Neuronal stem cell (in vitro differentiated cells): ENCODE measurements at regions not wholly inside any gene's neighbourhood (a gene's known extent, or its start where the extent isn't known, plus 50 kb on each side); places are given as distances from the start of the nearest gene placed in this dataset.
A peak's percentile ranks its signal among the peaks of the same experiment; 100 is the strongest.

Experiments used
- DNase-seq: peaks from one replicate; pipeline ENCODE4 v3.0.0-alpha.2; 2013; ENCODE audit warnings: low spot score
- H2AFZ ChIP-seq: one replicate; pipeline ENCODE4 v1.6.1; 2013; ENCODE audit warnings: mild to moderate bottlenecking, low read length, inconsistent platforms
- H2AK5ac ChIP-seq: 2 replicates; pipeline ENCODE4 v1.6.1; 2013; ENCODE audit warnings: low read depth, mild to moderate bottlenecking, inconsistent platforms, low read length, moderate library complexity, mixed read lengths
- H2BK120ac ChIP-seq: 2 replicates; pipeline ENCODE4 v1.6.1; 2013; ENCODE audit warnings: low read depth, mild to moderate bottlenecking, inconsistent platforms, low read length, moderate library complexity, mixed read lengths
- H2BK12ac ChIP-seq: one replicate; pipeline ENCODE4 v1.6.1; 2013; ENCODE audit warnings: low read length, inconsistent platforms
- H2BK15ac ChIP-seq: 2 replicates; pipeline ENCODE4 v1.6.1; 2013; ENCODE audit warnings: mild to moderate bottlenecking, low read length, inconsistent platforms, mixed read lengths
- H2BK5ac ChIP-seq: one replicate; pipeline ENCODE4 v1.6.1; 2013; ENCODE audit warnings: inconsistent platforms, mild to moderate bottlenecking, low read length, moderate library complexity
- H3K14ac ChIP-seq: one replicate; pipeline ENCODE4 v1.6.1; 2013; ENCODE audit warnings: low read length, inconsistent platforms
- H3K18ac ChIP-seq: 2 replicates; pipeline ENCODE4 v1.6.1; 2013; ENCODE audit warnings: low read length, inconsistent platforms
- H3K23ac ChIP-seq: 2 replicates; pipeline ENCODE4 v1.6.1; 2013; ENCODE audit warnings: low read depth, mild to moderate bottlenecking, mixed read lengths, low read length, inconsistent platforms; ENCODE audit not compliant: poor library complexity
- H3K27ac ChIP-seq: replicated peaks from 3 replicates; pipeline ENCODE4 v1.5.1; 2013; ENCODE audit warnings: low read length, inconsistent platforms
- H3K27me3 ChIP-seq, 3 experiments: 2 replicates each; pipeline ENCODE4 v1.6.1; 2013; ENCODE audit warnings: low read length in 3 of 3, mild to moderate bottlenecking in 2 of 3, inconsistent platforms in 1 of 3, low read depth in 1 of 3, mixed read lengths in 1 of 3, moderate library complexity in 1 of 3; ENCODE audit not compliant: control insufficient read depth in 3 of 3, insufficient read depth in 3 of 3
- H3K36me3 ChIP-seq, 2 donors: replicated peaks in 1 of 2; 2 replicates each; pipeline ENCODE4 v1.6.1; 2013; ENCODE audit warnings: low read length in 2 of 2; ENCODE audit not compliant: control insufficient read depth in 2 of 2, insufficient read depth in 2 of 2
- H3K4ac ChIP-seq: 2 replicates; pipeline ENCODE4 v1.6.1; 2013; ENCODE audit warnings: inconsistent platforms, mild to moderate bottlenecking, low read length, moderate library complexity
- H3K4me1 ChIP-seq, 2 donors: 1 replicate in 1 of 2; 2 replicates in 1 of 2; pipeline ENCODE4 v1.6.1; 2013; ENCODE audit warnings: low read length in 2 of 2, low read depth in 1 of 2; ENCODE audit not compliant: control insufficient read depth in 2 of 2, insufficient read depth in 1 of 2
- H3K4me2 ChIP-seq: one replicate; pipeline ENCODE4 v1.6.1; 2013; ENCODE audit warnings: mild to moderate bottlenecking, low read length, inconsistent platforms; ENCODE audit not compliant: insufficient read depth, poor library complexity, severe bottlenecking
- H3K4me3 ChIP-seq, 2 donors: 2 replicates each; pipeline ENCODE4 v1.5.1; 2013; ENCODE audit warnings: low read length in 2 of 2, mild to moderate bottlenecking in 2 of 2, inconsistent platforms in 1 of 2, moderate library complexity in 1 of 2
- H3K79me1 ChIP-seq: one replicate; pipeline ENCODE4 v1.6.1; 2013; ENCODE audit warnings: low read depth, mild to moderate bottlenecking, inconsistent platforms, low read length, moderate library complexity
- H3K9ac ChIP-seq: one replicate; pipeline ENCODE4 v1.6.1; 2013; ENCODE audit warnings: mild to moderate bottlenecking, low read depth, low read length, inconsistent platforms; ENCODE audit not compliant: poor library complexity
- H3K9me3 ChIP-seq, 2 donors: replicated peaks in 1 of 2; 2 replicates each; pipeline versions ENCODE3 to v1.6.1; 2013; ENCODE audit warnings: low read length in 2 of 2, mild to moderate bottlenecking in 2 of 2, inconsistent platforms in 1 of 2, low read depth in 1 of 2, mixed read lengths in 1 of 2, moderate library complexity in 1 of 2; ENCODE audit not compliant: control insufficient read depth in 2 of 2, insufficient read depth in 1 of 2
- H4K8ac ChIP-seq: one replicate; pipeline ENCODE4 v1.6.1; 2013; ENCODE audit warnings: low read depth, mild to moderate bottlenecking, inconsistent platforms, low read length, moderate library complexity
- H4K91ac ChIP-seq: one replicate; pipeline ENCODE4 v1.6.1; 2013; ENCODE audit warnings: low read length, low read depth, mild to moderate bottlenecking, inconsistent platforms; ENCODE audit not compliant: poor library complexity
- WGBS, 2 donors: extraction: QIAGEN DNeasy Blood & Tissue Kit; methylation state at CpG; one replicate each; pipeline ENCODE4 v1.1.7; 2013; ENCODE audit warnings: missing lambda C conversion rate in 2 of 2, mixed read lengths in 1 of 2; ENCODE audit not compliant: insufficient read length in 2 of 2, insufficient replicate concordance in 1 of 2; ENCODE audit errors: extremely low coverage in 2 of 2; 5-methylcytosine and 5-hydroxymethylcytosine counted together

DNA sequence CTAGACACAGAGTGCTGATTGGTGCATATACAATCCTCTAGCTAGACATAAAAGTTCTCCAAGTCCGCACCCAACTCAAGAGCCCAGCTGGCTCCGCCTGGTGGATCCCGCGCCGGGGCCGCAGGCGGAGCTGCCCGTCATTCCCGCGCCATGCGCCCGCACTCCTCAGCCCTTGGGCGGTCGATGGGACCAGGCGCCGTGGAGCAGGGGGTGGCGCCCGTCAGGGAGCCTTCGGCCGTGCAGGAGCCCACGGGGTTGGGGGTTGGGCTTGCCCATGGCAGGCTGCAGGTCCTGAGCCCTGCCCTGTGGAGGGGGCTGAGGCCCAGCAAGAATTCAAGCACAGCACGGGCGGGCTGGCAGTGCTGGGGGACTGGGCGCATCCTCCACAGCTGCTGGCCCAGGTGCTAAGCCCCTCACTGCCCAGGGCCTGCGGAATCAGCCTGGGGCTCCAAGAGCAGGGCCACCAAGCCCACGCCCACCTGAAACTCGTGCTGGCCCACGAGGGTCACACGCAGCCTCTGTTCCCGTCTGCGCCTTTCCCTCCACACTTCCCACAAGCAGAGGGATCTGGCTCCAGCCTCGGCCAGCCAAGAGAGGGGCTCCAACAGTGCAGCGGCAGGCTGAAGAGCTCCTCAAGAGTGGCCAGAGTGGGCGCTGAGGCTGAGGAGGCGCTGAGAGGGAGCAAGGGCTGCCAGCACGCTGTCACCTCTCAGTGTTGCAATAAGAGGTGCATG, 604.2 kb upstream of the POM121L12 start:
- peaks cover 0 to 6% of the 10 kb centered on the region in 2 donors for H3K9me3 ChIP-seq
- no peaks in the 10 kb centered on the region for H3K79me1 ChIP-seq
- peak overlapping the region; percentile 16 for H2AFZ ChIP-seq
- peak overlapping the region; percentile 43 for H4K91ac ChIP-seq
- no peak overlapping the region for H3K18ac ChIP-seq
- peak overlapping the region; percentile 38 for H3K14ac ChIP-seq
- peaks cover 0 to 11% of the 10 kb centered on the region in 2 donors for H3K4me1 ChIP-seq
- no peak overlapping the region for H2BK12ac ChIP-seq
- DNase-seq, result no peak
- no peak overlapping the region for H2BK120ac ChIP-seq
- H3K9ac ChIP-seq, result no peak overlapping the region
- H3K27ac ChIP-seq, result no peak overlapping the region
- H3K23ac ChIP-seq, result no peak overlapping the region
- no peak overlapping the region for H4K8ac ChIP-seq
- no peak overlapping the region for H2BK5ac ChIP-seq
- H3K4ac ChIP-seq, result no peak overlapping the region
- H2BK15ac ChIP-seq, result no peak overlapping the region
- no peak overlapping the region for H3K4me3 ChIP-seq
- H3K4me2 ChIP-seq, result no peak overlapping the region
- no CpG with 5 or more reads among the region's 36 CpGs for WGBS, 2 donors
- H2AK5ac ChIP-seq, result no peak overlapping the region
- no peaks in the 10 kb centered on the region for H3K36me3 ChIP-seq
- H3K27me3 ChIP-seq, result no peaks in the 10 kb centered on the region

DNA sequence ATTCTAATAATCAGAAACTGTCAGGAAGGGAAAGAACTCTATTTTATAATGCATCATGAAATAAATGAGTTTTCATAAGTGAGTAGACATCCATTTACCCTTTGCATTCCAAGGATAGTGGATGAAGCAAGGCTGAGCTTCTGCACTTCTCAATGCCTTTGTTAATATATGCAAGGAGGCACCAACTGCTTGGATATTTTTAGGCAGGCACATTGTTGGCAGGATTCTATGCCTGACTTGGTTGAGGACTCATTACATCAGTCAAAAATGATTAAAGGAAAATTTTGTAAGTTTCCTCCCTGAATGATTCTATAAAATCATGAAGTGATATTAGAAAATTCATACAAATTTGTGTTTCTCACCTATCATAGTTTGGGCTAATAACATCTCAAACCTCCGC, 612.2 kb upstream of the POM121L12 start:
- Histone ChIP-seq H3K27me3 (no peaks in the 10 kb centered on the region), H3K23ac (no peak overlapping the region), H2AK5ac (no peak overlapping the region), H3K9me3 (peaks cover 0 to 2% of the 10 kb centered on the region in 2 donors), H3K4me3 (no peak overlapping the region), H4K91ac (no peak overlapping the region), H2BK12ac (no peak overlapping the region), H3K4me2 (no peak overlapping the region), H3K4ac (no peak overlapping the region), H3K14ac (no peak overlapping the region), H3K79me1 (no peaks in the 10 kb centered on the region), H3K18ac (no peak overlapping the region), H3K9ac (no peak overlapping the region), H2AFZ (peak overlapping the region; percentile 30), H2BK15ac (no peak overlapping the region), H2BK120ac (no peak overlapping the region), H3K27ac (no peak overlapping the region), H3K4me1 (no peaks in the 10 kb centered on the region), H4K8ac (no peak overlapping the region), H2BK5ac (no peak overlapping the region), H3K36me3 (no peaks in the 10 kb centered on the region)
- no CpG with 5 or more reads among the region's 1 CpG for WGBS, 2 donors
- DNase-seq, result no peak

GRCh38 chr7:52413051-52413450, 622.4 kb upstream of the POM121L12 start:
- 100% methylated on average over 1 of the region's 5 CpGs; no CpG with 5 or more reads in 1 of the 2 donors for WGBS, 2 donors
- H3K27ac ChIP-seq, result no peak overlapping the region
- DNase-seq, result no peak
- no peaks in the 10 kb centered on the region for H3K4me1 ChIP-seq
- H3K27me3 ChIP-seq, result no peaks in the 10 kb centered on the region
- no peak overlapping the region for H3K9ac ChIP-seq
- no peak overlapping the region for H2BK12ac ChIP-seq
- H2BK15ac ChIP-seq, result no peak overlapping the region
- H4K91ac ChIP-seq, result no peak overlapping the region
- no peak overlapping the region for H2AK5ac ChIP-seq
- no peak overlapping the region for H3K4ac ChIP-seq
- H3K14ac ChIP-seq, result no peak overlapping the region
- H3K36me3 ChIP-seq, result no peaks in the 10 kb centered on the region
- H3K79me1 ChIP-seq, result no peaks in the 10 kb centered on the region
- no peak overlapping the region for H2AFZ ChIP-seq
- no peak overlapping the region for H2BK5ac ChIP-seq
- no peak overlapping the region for H3K18ac ChIP-seq
- no peak overlapping the region for H3K23ac ChIP-seq
- H4K8ac ChIP-seq, result no peak overlapping the region
- peaks cover 0 to 2% of the 10 kb centered on the region in 2 donors for H3K9me3 ChIP-seq
- H3K4me3 ChIP-seq, result no peak overlapping the region
- H2BK120ac ChIP-seq, result no peak overlapping the region
- no peak overlapping the region for H3K4me2 ChIP-seq

DNA sequence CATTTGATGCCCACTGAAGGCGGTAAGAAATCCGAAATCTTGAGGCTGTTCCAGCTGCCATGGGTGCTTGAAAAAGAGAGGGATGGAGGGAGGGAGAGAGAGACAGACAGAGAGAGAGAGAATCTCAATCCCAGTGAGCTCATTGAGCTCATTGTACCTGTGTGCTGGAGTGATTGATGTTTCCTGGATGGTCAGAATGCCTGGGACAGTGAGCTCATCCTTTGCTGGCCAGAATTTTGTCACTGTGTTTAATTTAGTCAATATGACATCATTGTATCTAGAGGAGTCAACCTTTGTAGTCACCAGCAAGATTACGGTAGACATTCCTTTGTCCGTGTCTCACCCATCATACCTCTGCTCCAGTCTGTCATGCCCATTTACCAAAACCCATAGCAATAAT, 625.4 kb upstream of the POM121L12 start:
- H3K36me3 ChIP-seq, result no peaks in the 10 kb centered on the region
- no peak overlapping the region for H3K9ac ChIP-seq
- no peak overlapping the region for H2BK12ac ChIP-seq
- H3K4ac ChIP-seq, result no peak overlapping the region
- no peak overlapping the region for H3K23ac ChIP-seq
- no peak overlapping the region for H3K14ac ChIP-seq
- no peaks in the 10 kb centered on the region for H3K79me1 ChIP-seq
- WGBS, 2 donors, result no CpG with 5 or more reads among the region's 4 CpGs
- H2BK5ac ChIP-seq, result no peak overlapping the region
- no peak overlapping the region for H4K8ac ChIP-seq
- H3K4me2 ChIP-seq, result no peak overlapping the region
- no peak overlapping the region for H2BK120ac ChIP-seq
- no peaks in the 10 kb centered on the region for H3K9me3 ChIP-seq
- H2BK15ac ChIP-seq, result no peak overlapping the region
- no peak overlapping the region for H2AK5ac ChIP-seq
- no peak overlapping the region for H3K27ac ChIP-seq
- H3K4me1 ChIP-seq, result no peaks in the 10 kb centered on the region
- no peaks in the 10 kb centered on the region for H3K27me3 ChIP-seq
- H3K4me3 ChIP-seq, result no peak overlapping the region
- H2AFZ ChIP-seq, result no peak overlapping the region
- DNase-seq, result no peak
- no peak overlapping the region for H4K91ac ChIP-seq
- H3K18ac ChIP-seq, result no peak overlapping the region
